ENCODE measurements at regions not wholly inside any gene's neighbourhood (a gene's known extent, or its start where the extent isn't known, plus 50 kb on each side); places are given as distances from the start of the nearest gene placed in this dataset.

DNA sequence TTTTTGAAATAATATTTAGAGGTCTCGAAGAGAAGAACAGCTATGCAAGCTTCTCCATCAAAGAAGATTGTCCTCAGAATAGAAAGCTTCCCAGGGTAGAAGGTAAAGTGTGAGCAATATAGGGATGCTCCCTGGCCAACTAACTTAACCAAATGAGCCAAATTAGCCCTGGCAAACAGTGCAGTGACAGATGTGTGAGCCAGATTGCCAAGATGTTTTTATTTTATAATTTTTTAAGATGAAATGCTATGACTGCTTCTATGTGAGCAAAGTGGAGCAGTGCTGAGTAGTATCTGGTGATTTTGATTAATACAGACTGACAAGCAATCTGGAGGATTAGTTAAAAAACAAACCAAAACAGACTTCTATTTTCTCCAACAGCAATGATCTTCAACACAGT, 202.1 kb downstream of the NOVA1 start:
- DNase-seq: no peak
- TF ChIP-seq, protein P1, sequence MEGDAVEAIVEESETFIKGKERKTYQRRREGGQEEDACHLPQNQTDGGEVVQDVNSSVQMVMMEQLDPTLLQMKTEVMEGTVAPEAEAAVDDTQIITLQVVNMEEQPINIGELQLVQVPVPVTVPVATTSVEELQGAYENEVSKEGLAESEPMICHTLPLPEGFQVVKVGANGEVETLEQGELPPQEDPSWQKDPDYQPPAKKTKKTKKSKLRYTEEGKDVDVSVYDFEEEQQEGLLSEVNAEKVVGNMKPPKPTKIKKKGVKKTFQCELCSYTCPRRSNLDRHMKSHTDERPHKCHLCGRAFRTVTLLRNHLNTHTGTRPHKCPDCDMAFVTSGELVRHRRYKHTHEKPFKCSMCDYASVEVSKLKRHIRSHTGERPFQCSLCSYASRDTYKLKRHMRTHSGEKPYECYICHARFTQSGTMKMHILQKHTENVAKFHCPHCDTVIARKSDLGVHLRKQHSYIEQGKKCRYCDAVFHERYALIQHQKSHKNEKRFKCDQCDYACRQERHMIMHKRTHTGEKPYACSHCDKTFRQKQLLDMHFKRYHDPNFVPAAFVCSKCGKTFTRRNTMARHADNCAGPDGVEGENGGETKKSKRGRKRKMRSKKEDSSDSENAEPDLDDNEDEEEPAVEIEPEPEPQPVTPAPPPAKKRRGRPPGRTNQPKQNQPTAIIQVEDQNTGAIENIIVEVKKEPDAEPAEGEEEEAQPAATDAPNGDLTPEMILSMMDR (IDR thresholded peaks at IDR 0.05): no peak
- intact Hi-C loops (cut with DNase I; ENCODE audit: low total_unique reads): no loop called here
- Histone ChIP-seq H3K9me3 (no peaks in the 10 kb centered on the region), H3K4me1 (peaks cover 0 to 7% (median 0%) of the 10 kb centered on the region in 4 donors), H3K36me3 (no peaks in the 10 kb centered on the region), H3K27me3 (no peaks in the 10 kb centered on the region), H3K27ac (no peak overlapping the region), H3K4me3 (no peak overlapping the region)

DNA sequence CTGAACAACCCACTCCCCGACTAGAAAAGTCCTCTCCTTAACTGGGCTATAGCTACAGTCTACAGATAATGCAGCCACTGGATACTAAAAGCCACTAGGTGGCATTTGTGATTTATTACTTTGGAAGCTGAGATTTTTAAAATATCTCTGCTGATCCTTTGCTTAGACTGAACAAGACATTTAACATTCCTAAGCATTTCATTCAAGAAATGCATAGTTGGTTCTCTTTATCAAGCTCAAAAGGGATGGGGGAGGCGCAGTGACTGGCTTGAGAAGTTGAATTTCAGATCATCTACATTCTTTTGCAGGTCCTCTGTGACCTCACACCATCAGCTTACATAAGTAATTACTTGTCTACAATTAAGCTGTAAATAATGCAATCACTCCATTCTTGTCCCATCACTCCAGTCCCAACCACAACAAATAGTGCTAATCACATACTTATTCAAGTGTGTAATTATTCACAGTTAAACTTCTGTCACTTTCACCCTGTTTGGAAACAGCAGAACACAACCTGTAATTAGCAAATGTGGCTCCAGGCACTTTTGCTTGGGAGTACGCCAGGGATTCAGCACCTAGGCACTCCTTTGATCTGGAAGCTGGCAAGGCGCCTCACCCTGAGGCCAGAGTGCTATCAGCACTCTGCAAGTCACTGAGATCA, 203.6 kb downstream of the NOVA1 start:
- Histone ChIP-seq H3K4me3 (no peak overlapping the region), H3K4me1 (peaks cover 0 to 7% (median 3%) of the 10 kb centered on the region in 4 donors), H3K27ac (no peak overlapping the region), H3K27me3 (no peaks in the 10 kb centered on the region), H3K9me3 (no peaks in the 10 kb centered on the region), H3K36me3 (no peaks in the 10 kb centered on the region)
- no peak for DNase-seq
- intact Hi-C loops (cut with DNase I; ENCODE audit: low total_unique reads): no loop called here
- TF ChIP-seq, protein P1 (IDR thresholded peaks at IDR 0.05): peak; percentile 27 to 34

DNA sequence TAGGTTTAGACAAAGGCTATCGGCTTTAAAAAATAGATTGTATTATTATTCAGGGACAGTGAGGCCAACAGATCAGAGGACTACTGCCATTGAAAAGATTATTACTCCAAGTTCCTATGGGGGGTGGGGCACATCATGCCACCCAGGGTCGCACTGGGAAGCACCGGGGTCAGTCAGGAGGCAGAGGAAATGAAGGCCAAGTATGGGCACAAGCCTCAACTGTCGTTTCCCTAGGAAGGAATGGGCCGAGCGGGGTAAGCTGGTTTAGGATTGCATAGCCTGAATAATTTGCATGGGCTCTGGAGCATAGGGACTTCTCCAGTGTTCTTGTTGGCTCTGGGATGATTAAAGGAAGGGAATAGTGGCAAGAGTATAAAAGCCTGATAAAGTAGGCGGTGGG, 205.3 kb downstream of the NOVA1 start:
- H3K4me3 ChIP-seq: no peak overlapping the region
- DNase-seq: no peak
- H3K4me1 ChIP-seq: peaks cover 0 to 7% (median 3%) of the 10 kb centered on the region in 4 donors
- no peak overlapping the region for H3K27ac ChIP-seq
- TF ChIP-seq, protein P1 (IDR thresholded peaks at IDR 0.05): no peak
- no peaks in the 10 kb centered on the region for H3K27me3 ChIP-seq
- intact Hi-C loops (cut with DNase I; ENCODE audit: low total_unique reads): no loop called here
- no peaks in the 10 kb centered on the region for H3K36me3 ChIP-seq
- no peaks in the 10 kb centered on the region for H3K9me3 ChIP-seq

DNA sequence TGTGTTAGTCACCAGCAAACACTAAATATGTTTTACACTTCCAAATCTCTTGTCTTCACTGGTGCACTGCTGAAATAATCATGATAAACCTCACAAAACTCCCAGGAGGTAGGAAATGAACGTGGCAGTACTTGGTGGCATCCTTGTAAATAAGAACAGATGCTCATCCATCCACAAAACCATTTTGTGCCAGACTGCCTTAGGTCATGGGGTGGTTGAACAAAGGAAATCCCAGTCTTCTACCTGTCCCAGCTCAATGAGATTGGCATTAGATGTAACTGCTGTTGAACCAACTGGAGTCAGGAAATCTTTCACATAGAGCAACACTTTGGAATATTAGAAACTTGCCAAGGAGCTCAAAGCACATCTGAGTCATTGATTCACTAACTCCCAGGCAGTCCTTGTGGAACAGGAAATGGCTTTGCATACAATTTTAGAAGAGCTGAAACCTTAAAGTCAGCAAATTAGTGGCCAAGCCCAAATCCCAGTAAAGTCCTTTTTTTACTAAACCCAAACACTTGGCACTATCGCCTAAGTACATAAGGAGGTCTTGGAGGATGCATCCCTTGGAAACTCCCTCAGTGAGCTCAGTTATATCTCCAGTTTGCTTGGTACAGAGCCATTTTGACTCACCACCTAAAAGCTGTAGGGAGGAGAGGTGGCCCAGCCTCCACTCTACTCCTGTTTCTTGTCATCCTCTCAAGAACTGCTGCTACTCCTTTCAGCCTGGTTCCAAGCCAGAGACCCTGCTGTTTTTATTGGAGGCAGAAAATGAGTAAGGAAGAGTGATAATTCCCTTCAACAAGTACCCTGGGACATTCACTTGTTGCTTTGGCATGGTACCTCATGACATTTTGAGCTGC, 208.0 kb downstream of the NOVA1 start:
- intact Hi-C loops (cut with DNase I; ENCODE audit: low total_unique reads): no loop called here
- Histone ChIP-seq H3K36me3 (no peaks in the 10 kb centered on the region), H3K27ac (no peak overlapping the region), H3K27me3 (no peaks in the 10 kb centered on the region), H3K9me3 (no peaks in the 10 kb centered on the region), H3K4me3 (no peak overlapping the region), H3K4me1 (peaks cover 0 to 7% (median 3%) of the 10 kb centered on the region in 4 donors)
- DNase-seq: no peak
- TF ChIP-seq, protein P1 (IDR thresholded peaks at IDR 0.05): no peak

DNA sequence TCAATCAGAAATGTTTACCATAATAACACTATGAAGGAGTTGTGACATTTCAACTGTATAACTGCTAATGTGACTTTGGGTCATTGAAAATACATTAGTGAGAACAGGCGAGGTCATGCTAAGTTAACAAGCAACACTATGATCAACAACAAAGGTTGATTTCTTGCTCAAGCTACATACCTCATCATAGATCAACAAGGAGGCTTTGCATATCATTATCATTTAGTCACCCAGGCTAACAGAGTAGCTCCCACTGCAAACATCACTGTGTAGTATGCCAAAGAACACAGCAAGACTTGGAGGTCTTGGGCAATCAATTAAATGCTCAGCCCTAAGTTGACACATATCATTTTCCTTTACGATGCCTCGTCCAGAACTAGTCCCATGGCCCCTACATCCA, 212.5 kb downstream of the NOVA1 start:
- TF ChIP-seq, protein P1 (IDR thresholded peaks at IDR 0.05): no peak
- Histone ChIP-seq H3K36me3 (no peaks in the 10 kb centered on the region), H3K4me3 (no peak overlapping the region), H3K27me3 (no peaks in the 10 kb centered on the region), H3K9me3 (no peaks in the 10 kb centered on the region), H3K4me1 (peaks cover 0 to 6% (median 0%) of the 10 kb centered on the region in 4 donors), H3K27ac (no peak overlapping the region)
- no peak for DNase-seq
- intact Hi-C loops (cut with DNase I; ENCODE audit: low total_unique reads): no loop called here

Data from tibial artery (tissue), 4 donors.